Kidney (tissue), 13 donors: ENCODE measurements at regions not wholly inside any gene's neighbourhood (a gene's known extent, or its start where the extent isn't known, plus 50 kb on each side); places are given as distances from the start of the nearest gene placed in this dataset.
"Not testable (repeated sequence)": the region's sequence is repeated elsewhere in the genome, so short reads cannot be mapped to it uniquely, and the experiment has no call there.

Experiments used
- DNase-seq, 5 donors: peaks; one replicate each; pipeline ENCODE4 v3.0.0-alpha.2; 2013 to 2020
- FAIRE-seq: peaks from 2 replicates; lab custom pipeline; 2012; peaks lifted over from hg19 to GRCh38; lab: Jason Lieb, UNC
- H3K27ac ChIP-seq, 2 donors: one replicate each; pipeline ENCODE4 v1.7.0; 2013; ENCODE audit warnings: low read depth in 2 of 2, low read length in 2 of 2, inconsistent platforms in 1 of 2
- H3K27me3 ChIP-seq: one replicate; pipeline ENCODE4 v1.7.1; 2013; ENCODE audit warnings: low read length, inconsistent platforms; ENCODE audit not compliant: control insufficient read depth, insufficient read depth
- H3K36me3 ChIP-seq, 3 donors: one replicate each; pipeline versions ENCODE4 v1.7.0 to v1.7.1; 2013; ENCODE audit warnings: low read length in 3 of 3, control low read depth in 1 of 3, inconsistent platforms in 1 of 3; ENCODE audit not compliant: insufficient read depth in 3 of 3, control insufficient read depth in 2 of 3
- H3K4me1 ChIP-seq, 3 donors: one replicate each; pipeline versions ENCODE4 v1.7.0 to v1.7.1; 2013; ENCODE audit warnings: low read length in 3 of 3, inconsistent platforms in 1 of 3, low read depth in 1 of 3; ENCODE audit not compliant: control insufficient read depth in 2 of 3, insufficient read depth in 2 of 3
- H3K4me3 ChIP-seq, 3 donors: one replicate each; pipeline versions ENCODE4 v1.7.0 to v1.8.1; 2013; ENCODE audit warnings: low read length in 3 of 3, control low read depth in 1 of 3, inconsistent platforms in 1 of 3
- H3K9ac ChIP-seq, 3 donors: one replicate each; pipeline versions ENCODE4 v1.7.0 to v1.7.1; 2013; ENCODE audit warnings: low read length in 3 of 3, control low read depth in 1 of 3, inconsistent platforms in 1 of 3
- H3K9me3 ChIP-seq, 3 donors: one replicate each; pipeline versions ENCODE4 v1.7.0 to v1.7.1; 2013; ENCODE audit warnings: low read length in 3 of 3, control low read depth in 1 of 3, inconsistent platforms in 1 of 3; ENCODE audit not compliant: control insufficient read depth in 2 of 3, insufficient read depth in 1 of 3
- intact Hi-C: fragments of 100-400 bp; cut with DNase I; formaldehyde crosslinking; loops from one replicate; pipeline ENCODE4 v1.11.1; 2022
- TF ChIP-seq, protein P1 (sequence below): IDR thresholded peaks from 3 replicates; pipeline ENCODE4 v1.5.1; 2012; ENCODE audit warnings: mild to moderate bottlenecking, moderate library complexity, borderline replicate concordance; ENCODE audit not compliant: insufficient read depth; ENCODE audit errors: extremely low read depth
- donor health status: control.
- donor health status: control.
- donor health status: control.
- donor health status: control.
- donor health status: control.
- donor health status: DM: yes; HTN: yes; CAD: no.
- donor health status: Normal renal cell carcinoma (clear cell type).

DNA sequence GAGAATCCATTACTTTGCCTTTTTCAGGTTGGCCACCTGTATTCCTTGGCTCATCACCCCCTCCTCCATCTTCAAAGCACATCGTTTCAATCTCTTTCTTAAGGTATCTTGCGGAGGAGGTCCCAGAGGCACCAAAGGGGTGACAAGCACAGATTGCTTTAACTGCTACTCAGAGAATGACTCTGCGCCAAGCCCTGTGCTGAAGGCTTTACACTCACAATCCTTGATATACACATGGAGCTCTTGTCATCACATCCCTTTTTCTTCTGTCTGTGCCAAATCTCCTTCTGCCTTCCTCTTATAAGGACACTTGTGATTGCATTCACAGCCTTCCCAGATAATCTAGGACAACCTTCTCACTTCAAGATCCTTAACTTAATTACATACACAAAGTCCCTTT lies 134.7 kb upstream of the MAMLD1 start:
- no peaks in the 10 kb centered on the region for H3K27me3 ChIP-seq
- TF ChIP-seq, protein P1, sequence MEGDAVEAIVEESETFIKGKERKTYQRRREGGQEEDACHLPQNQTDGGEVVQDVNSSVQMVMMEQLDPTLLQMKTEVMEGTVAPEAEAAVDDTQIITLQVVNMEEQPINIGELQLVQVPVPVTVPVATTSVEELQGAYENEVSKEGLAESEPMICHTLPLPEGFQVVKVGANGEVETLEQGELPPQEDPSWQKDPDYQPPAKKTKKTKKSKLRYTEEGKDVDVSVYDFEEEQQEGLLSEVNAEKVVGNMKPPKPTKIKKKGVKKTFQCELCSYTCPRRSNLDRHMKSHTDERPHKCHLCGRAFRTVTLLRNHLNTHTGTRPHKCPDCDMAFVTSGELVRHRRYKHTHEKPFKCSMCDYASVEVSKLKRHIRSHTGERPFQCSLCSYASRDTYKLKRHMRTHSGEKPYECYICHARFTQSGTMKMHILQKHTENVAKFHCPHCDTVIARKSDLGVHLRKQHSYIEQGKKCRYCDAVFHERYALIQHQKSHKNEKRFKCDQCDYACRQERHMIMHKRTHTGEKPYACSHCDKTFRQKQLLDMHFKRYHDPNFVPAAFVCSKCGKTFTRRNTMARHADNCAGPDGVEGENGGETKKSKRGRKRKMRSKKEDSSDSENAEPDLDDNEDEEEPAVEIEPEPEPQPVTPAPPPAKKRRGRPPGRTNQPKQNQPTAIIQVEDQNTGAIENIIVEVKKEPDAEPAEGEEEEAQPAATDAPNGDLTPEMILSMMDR = no peak
- no peak overlapping the region for H3K9ac ChIP-seq
- FAIRE-seq (no peak), DNase-seq (no peak)
- no peak overlapping the region for H3K4me3 ChIP-seq
- no peaks in the 10 kb centered on the region for H3K4me1 ChIP-seq
- H3K9me3 ChIP-seq = no peaks in the 10 kb centered on the region
- H3K36me3 ChIP-seq = no peaks in the 10 kb centered on the region
- intact Hi-C loops = no loop called here
- H3K27ac ChIP-seq = no peak overlapping the region

DNA sequence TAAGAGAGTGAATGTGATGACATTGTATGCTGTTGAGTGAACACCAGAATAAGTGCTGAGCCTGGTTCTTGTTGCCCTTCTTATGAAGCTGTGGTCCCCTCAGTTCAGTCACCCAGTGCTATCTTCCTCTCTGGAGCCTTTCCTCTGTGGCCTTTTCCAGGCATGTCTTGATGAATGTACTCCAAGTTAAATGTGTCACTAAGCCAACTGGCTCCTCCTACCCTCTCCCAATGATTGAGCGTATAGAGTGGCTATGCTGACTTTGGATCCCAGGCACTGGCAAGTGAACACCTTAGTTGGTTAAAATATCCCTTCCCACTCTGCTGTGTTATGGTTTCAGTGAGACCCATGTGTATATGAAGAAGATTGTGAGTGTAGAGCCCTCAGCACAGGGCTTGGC lies 134.1 kb upstream of the MAMLD1 start:
- Histone ChIP-seq H3K4me1 (no peaks in the 10 kb centered on the region), H3K27me3 (no peaks in the 10 kb centered on the region), H3K27ac (no peak overlapping the region), H3K9ac (no peak overlapping the region), H3K4me3 (no peak overlapping the region), H3K9me3 (no peaks in the 10 kb centered on the region), H3K36me3 (no peaks in the 10 kb centered on the region)
- TF ChIP-seq, protein P1 = no peak
- FAIRE-seq (no peak), DNase-seq (no peak)
- intact Hi-C loops = no loop called here

DNA sequence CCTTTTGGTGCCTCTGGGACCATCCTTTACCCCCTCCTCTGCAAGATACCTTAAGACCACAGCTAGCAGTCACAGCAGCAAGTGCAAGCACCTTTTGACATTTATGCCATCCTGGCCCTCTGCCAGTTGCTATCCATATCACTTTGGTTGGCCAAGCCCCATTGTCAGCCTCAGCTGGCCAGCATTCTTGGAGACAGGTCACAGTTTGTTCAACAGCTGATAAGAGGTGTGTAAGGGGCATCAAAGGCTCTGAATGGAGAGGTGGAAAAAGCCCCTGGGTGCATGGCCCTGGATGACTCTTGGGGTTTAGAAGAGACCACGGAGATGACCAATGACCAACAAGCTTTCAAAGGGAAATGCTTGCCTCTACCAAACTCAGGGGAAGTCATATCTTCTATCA lies 133.6 kb upstream of the MAMLD1 start:
- H3K4me1 ChIP-seq = no peaks in the 10 kb centered on the region
- FAIRE-seq (no peak), DNase-seq (no peak)
- TF ChIP-seq, protein P1 = no peak
- H3K4me3 ChIP-seq = no peak overlapping the region
- no peaks in the 10 kb centered on the region for H3K27me3 ChIP-seq
- H3K27ac ChIP-seq = no peak overlapping the region
- H3K9ac ChIP-seq = no peak overlapping the region
- H3K9me3 ChIP-seq = no peaks in the 10 kb centered on the region
- no peaks in the 10 kb centered on the region for H3K36me3 ChIP-seq
- intact Hi-C loops = no loop called here

DNA sequence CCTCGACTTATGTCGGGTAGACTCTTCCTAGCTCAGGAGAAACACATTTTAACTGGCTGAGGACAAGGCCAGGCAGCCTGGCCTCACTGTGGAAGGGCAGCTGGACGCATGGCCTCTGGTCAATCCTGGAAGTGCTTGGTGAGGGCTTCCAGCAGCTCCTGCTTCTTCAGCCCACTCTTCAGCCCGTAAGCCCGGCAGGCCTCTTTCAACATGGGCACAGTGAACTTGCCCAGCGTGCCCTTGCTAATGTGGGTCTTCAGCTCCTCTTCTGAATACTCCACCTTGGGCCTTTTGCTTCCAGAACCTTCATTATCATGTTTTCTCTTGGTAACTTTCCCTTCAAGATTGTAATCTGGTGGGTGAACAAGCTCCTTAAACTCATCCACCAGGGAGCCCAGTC lies 132.2 kb upstream of the MAMLD1 start:
- H3K9me3 ChIP-seq, H3K4me1 ChIP-seq, intact Hi-C loops, DNase-seq, H3K9ac ChIP-seq, FAIRE-seq, H3K4me3 ChIP-seq, H3K36me3 ChIP-seq, H3K27me3 ChIP-seq, H3K27ac ChIP-seq: not testable (repeated sequence)

DNA sequence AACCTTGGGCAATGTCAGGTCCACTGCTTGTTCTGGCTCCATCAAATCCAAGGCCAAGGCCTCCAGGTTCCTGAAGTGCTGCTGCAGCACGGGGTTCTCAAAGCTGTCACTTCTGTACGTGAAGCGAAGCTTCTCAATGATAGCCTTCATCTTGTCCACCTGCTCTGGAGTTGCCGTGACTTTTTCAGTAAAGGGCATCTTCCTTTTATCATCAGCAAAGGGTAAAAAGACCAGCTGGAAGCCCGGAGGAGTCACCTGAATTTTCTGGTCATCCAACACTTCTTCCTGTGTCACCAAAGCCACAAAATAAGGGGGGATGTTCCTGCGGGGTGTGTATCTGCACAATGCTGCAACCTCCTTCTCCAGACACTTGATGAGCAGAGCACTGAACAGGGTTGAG lies 131.7 kb upstream of the MAMLD1 start:
- FAIRE-seq, H3K4me1 ChIP-seq, DNase-seq, intact Hi-C loops, H3K36me3 ChIP-seq, H3K27ac ChIP-seq, H3K9me3 ChIP-seq, H3K9ac ChIP-seq, H3K27me3 ChIP-seq, H3K4me3 ChIP-seq: not testable (repeated sequence)

DNA sequence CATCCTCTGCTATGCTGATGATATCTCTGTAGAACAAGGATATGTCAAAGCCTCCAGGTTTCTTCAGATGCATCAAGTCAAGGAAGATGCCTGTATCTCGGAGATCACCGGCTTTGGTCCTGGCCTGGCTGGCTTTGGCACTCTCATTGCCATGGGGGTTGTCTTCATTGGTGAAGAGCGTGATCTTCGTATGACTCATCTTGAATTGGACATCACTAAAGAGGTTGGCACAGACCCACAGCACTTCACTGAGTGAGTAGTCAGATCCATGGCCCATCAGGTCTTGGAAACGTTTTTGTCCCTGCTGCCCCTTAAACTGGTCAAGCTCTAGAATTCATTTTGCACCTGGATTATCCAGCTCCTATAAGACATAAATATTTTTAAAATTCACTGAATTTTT lies 130.9 kb upstream of the MAMLD1 start:
- H3K4me1 ChIP-seq, FAIRE-seq, H3K27me3 ChIP-seq, H3K36me3 ChIP-seq, H3K9ac ChIP-seq, DNase-seq, H3K27ac ChIP-seq, H3K4me3 ChIP-seq, intact Hi-C loops, H3K9me3 ChIP-seq: not testable (repeated sequence)
